Epidermal melanocyte (primary cell): ENCODE measurements at regions not wholly inside any gene's neighbourhood (a gene's known extent, or its start where the extent isn't known, plus 50 kb on each side); places are given as distances from the start of the nearest gene placed in this dataset.

ENCODE experiments used
- DNase-seq: peaks from one replicate; pipeline ENCODE4 v3.0.0; 2011; ENCODE audit warnings: low spot score; ENCODE audit not compliant: insufficient read length

DNA sequence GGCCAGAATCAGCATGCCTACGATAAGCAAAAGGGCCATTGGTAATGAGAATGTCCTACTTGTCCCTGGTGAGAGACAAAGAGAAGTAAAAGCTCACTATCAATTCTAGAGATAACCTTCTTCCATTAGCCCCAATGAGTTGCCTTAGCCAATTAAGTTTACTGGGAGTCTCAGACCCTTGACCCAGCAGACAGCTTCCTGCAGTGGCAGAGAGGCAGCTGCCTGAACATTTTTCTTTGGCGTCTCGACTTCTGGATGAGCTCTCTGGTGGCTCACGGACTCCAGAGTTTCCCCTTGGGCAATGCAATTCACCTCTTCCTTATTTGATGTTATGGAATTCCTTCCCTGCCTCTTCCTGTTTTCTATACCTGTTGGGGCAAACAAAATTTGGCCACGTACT, 1034.4 kb downstream of the NAALADL2 start:
- no peak for DNase-seq

DNA sequence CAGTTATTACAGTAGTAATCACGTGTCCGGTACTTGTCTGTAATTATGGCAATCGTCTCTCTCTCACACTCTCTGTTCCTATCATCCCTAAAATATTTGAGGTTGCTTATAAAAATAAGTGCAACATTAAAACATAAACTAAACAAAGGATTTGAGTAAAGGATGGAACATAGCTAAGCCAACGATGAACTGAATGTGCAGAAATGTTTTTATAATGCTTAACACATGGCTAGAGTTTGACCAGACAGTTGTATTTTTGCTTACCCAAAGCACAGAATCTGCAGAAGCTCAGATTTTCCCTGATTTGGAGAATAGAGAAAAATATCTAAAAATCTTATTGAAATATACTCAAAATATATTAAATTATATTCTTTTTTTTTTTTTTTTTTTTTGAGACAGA, 1030.9 kb downstream of the NAALADL2 start:
- no peak for DNase-seq

DNA sequence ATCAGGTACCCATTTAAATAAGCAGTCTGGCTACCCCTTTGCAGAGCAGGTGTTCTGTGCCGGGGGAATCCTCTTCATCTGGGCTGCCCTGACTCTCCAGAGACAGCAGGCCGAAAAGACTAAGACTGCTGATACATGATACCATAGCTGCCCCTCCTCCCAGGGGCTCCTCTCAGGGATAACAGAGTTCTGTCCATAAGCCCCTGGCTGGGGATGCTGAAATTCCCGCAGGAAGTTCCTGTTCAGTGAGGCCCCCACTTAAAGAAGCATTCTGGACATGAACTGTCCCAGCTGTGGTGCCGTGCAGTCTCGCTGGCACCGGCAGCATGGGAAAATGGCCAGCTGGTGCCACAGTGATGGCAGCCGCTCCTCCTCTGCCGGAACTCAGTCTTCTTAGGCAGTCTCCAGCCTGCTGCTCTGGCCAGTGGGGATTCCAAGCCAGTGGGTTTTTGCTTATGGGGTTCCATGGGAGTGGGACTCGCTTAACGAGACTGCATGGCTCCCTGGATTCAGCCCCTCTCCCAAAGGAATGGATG, 1026.2 kb downstream of the NAALADL2 start:
- DNase-seq: no peak

DNA sequence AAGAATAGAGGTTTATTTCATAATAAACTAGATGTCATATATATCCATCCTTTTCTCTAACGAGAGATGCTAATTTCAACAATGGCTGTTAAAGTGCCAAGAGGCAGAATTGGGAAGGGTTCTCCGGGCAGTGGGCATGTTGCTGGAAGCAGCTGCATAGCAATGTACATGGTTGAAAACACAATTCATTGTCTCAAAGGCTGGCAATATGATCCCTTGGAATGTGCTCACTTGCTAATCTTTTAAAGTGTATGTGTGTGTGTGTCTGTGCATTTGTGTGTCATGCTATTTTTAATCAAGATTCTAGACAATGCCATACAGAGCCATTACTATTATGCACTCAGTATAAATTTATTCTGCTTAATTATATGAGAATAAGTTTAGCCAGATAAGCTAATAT, 1020.3 kb downstream of the NAALADL2 start:
- DNase-seq: no peak

DNA sequence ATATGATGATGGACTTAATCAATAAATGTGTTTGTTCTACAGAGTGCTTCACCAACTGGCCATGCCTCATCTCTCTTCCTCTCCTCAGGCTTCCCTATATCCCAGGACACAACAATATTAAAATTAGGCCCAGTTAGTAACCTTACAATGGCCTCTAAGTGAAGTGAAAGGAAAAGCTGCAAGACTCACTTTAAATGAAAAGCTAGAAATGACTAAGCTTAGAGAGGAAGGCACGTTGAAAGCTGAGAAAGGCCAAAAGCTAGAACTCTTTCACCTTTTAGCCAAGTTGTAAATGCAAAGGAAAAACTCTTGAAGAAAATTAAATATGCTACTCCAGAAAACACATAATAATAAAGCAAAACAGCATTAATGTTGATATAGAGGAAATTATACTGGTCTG, 1010.3 kb downstream of the NAALADL2 start:
- DNase-seq: no peak

DNA sequence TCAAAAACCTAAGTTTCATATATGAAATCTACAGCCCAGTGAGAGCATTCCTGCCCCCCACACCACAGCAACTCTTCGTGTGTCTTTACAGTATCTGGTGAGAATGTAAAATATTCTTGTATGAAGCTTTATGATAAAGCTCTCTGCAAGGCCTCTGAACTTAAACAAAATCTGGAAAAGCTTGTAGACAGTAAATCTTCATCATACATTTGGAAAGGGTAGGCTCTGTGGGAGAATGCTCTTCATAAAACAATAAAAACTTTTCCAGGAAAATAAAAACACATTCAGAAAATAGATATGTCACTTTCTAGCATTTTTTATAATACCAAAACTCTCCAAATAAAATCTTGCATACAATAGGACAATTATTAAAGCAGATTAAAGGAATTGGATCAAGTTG, 1009.5 kb downstream of the NAALADL2 start:
- DNase-seq: no peak

DNA sequence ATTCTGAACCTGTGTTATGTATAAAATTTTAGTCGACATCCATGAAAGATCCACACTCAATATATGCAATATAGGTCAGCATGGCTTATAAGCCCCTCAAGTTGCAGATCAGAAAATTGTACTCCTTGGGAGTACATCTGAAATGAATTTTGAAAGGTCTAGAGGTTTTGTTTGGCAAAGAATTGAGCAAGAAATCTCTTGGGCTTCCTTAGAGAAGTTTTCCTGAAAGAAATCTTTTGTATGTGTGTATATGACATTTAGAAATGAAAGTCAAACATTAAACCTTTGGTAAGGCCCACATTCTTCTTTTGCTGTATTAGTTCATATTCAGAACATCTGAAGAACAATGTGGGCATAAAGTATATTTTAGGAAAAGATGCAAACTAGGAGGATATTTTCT, 1006.6 kb downstream of the NAALADL2 start:
- DNase-seq: no peak

DNA sequence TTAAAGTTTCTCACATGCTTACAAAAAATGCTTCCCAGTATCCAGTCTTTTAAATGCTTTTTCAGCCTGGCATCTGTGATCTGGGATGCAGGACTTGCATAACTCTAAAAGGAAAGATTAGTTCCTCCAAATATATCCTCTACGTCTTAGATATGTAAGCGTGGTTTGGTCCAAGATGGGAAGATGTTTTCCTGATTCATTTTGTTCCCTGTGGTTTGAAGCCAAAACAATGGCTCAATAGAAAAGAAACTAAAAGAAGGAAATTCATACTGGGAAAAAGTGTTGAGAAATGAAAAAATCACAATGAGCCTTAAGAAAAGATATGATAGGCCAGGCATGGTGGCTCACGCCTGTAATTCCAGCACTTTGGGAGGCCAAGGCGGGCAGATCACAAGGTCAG, 1002.8 kb downstream of the NAALADL2 start:
- DNase-seq: no peak
